Smooth muscle cell (in vitro differentiated cells): ENCODE measurements at regions not wholly inside any gene's neighbourhood (a gene's known extent, or its start where the extent isn't known, plus 50 kb on each side); places are given as distances from the start of the nearest gene placed in this dataset.

Experiments used
- DNase-seq: peaks from one replicate; lab custom pipeline; 2025; ENCODE audit not compliant: unreplicated experiment; lab: John Stamatoyannopoulos, UW
- H2AFZ ChIP-seq: fragments of 200-600 bp; sonication (generic); 2 replicates; pipeline ENCODE4 v1.6.0; 2016; ENCODE audit warnings: antibody characterized with exemption, low read depth, mild to moderate bottlenecking
- H3F3A ChIP-seq: fragments of 200-600 bp; sonication (generic); 2 replicates; pipeline ENCODE4 v1.6.0; 2017; ENCODE audit warnings: antibody characterized with exemption, low read depth
- H3K27ac ChIP-seq: fragments of 200-600 bp; sonication (generic); 2 replicates; pipeline ENCODE4 v1.5.1; 2016; ENCODE audit warnings: low read depth, mild to moderate bottlenecking
- H3K27me3 ChIP-seq: fragments of 200-600 bp; sonication (generic); 2 replicates; pipeline ENCODE4 v1.6.1; 2016; ENCODE audit warnings: low read depth, mild to moderate bottlenecking
- H3K36me3 ChIP-seq: fragments of 200-600 bp; sonication (generic); 2 replicates; pipeline ENCODE4 v1.5.1; 2016; ENCODE audit warnings: low read depth
- H3K4me1 ChIP-seq: fragments of 200-600 bp; sonication (generic); 2 replicates; pipeline ENCODE4 v1.5.1; 2016; ENCODE audit warnings: low read depth
- H3K4me2 ChIP-seq: fragments of 200-600 bp; sonication (generic); 2 replicates; pipeline ENCODE4 v1.6.0; 2016; ENCODE audit warnings: mild to moderate bottlenecking
- H3K4me3 ChIP-seq: fragments of 200-600 bp; sonication (generic); 2 replicates; pipeline ENCODE4 v1.5.1; 2016; ENCODE audit warnings: mild to moderate bottlenecking
- H3K79me2 ChIP-seq: fragments of 200-600 bp; sonication (generic); 2 replicates; pipeline ENCODE4 v1.6.0; 2016; ENCODE audit warnings: low read depth, mild to moderate bottlenecking
- H3K9ac ChIP-seq: fragments of 200-600 bp; sonication (generic); 2 replicates; pipeline ENCODE4 v1.6.0; 2016; ENCODE audit warnings: low read depth
- H3K9me3 ChIP-seq: fragments of 200-600 bp; sonication (generic); replicated peaks from 2 replicates; pipeline ENCODE4 v1.5.1; 2016; ENCODE audit warnings: low read depth
- H4K20me1 ChIP-seq: fragments of 200-600 bp; sonication (generic); 2 replicates; pipeline ENCODE4 v1.6.0; 2016; ENCODE audit warnings: low read depth
- WGBS: methylation state at CpG from one replicate; pipeline ENCODE4 v1.1.7; 2016; ENCODE audit warnings: low lambda C conversion rate; 5-methylcytosine and 5-hydroxymethylcytosine counted together
- TF ChIP-seq, protein P1 (sequence below): fragments of 200-600 bp; sonication (generic); IDR thresholded peaks from 2 replicates; pipeline ENCODE4 v1.5.1; 2017; ENCODE audit warnings: borderline replicate concordance, mild to moderate bottlenecking, antibody characterized with exemption; ENCODE audit not compliant: insufficient read depth, poor library complexity, severe bottlenecking

- Histone ChIP-seq H3K4me3 (no peak overlapping the region), H3K79me2 (no peaks in the 10 kb centered on the region), H3K27me3 (no peaks in the 10 kb centered on the region), H3K27ac (no peak overlapping the region), H3K4me1 (no peaks in the 10 kb centered on the region), H3K36me3 (no peaks in the 10 kb centered on the region), H3K9me3 (no peaks in the 10 kb centered on the region), H3K9ac (no peak overlapping the region), H3F3A (no peaks in the 10 kb centered on the region), H2AFZ (no peak overlapping the region), H3K4me2 (no peak overlapping the region), H4K20me1 (no peaks in the 10 kb centered on the region)
- no peak for DNase-seq
- 88% methylated on average over 5 of the region's 5 CpGs for WGBS
- TF ChIP-seq, protein P1, sequence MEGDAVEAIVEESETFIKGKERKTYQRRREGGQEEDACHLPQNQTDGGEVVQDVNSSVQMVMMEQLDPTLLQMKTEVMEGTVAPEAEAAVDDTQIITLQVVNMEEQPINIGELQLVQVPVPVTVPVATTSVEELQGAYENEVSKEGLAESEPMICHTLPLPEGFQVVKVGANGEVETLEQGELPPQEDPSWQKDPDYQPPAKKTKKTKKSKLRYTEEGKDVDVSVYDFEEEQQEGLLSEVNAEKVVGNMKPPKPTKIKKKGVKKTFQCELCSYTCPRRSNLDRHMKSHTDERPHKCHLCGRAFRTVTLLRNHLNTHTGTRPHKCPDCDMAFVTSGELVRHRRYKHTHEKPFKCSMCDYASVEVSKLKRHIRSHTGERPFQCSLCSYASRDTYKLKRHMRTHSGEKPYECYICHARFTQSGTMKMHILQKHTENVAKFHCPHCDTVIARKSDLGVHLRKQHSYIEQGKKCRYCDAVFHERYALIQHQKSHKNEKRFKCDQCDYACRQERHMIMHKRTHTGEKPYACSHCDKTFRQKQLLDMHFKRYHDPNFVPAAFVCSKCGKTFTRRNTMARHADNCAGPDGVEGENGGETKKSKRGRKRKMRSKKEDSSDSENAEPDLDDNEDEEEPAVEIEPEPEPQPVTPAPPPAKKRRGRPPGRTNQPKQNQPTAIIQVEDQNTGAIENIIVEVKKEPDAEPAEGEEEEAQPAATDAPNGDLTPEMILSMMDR = no peak
Observed at GRCh38 chr21:22132358-22133071, 1134.3 kb downstream of the NCAM2 start.

DNA sequence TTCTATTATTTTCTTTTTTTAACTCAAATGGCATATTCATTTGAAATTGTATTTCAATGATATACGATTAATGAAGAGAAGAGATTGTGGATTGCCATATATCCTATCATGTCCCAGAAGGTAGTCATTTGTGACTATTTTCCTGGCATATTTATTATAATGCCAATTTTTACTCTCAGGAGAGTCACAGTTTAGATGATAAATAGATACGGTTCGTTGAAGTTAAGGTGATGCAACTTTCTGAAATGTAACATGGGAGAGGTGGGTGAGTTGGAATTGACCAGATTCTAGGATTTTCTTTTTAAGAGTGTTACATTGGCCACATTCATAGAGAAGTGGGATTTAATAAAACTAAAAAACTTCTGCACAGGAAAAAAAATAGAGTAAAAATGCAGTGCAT, 1138.5 kb downstream of the NCAM2 start:
- no peaks in the 10 kb centered on the region for H4K20me1 ChIP-seq
- H3K9me3 ChIP-seq = no peaks in the 10 kb centered on the region
- H3K27me3 ChIP-seq = no peaks in the 10 kb centered on the region
- no peaks in the 10 kb centered on the region for H3K36me3 ChIP-seq
- H3K27ac ChIP-seq = no peak overlapping the region
- TF ChIP-seq, protein P1 = no peak
- 94% methylated on average over 3 of the region's 3 CpGs for WGBS
- H3K79me2 ChIP-seq = no peaks in the 10 kb centered on the region
- no peak overlapping the region for H3K4me2 ChIP-seq
- H3K4me1 ChIP-seq = no peaks in the 10 kb centered on the region
- no peaks in the 10 kb centered on the region for H3F3A ChIP-seq
- no peak overlapping the region for H3K4me3 ChIP-seq
- no peak overlapping the region for H3K9ac ChIP-seq
- no peak for DNase-seq
- no peak overlapping the region for H2AFZ ChIP-seq

DNA sequence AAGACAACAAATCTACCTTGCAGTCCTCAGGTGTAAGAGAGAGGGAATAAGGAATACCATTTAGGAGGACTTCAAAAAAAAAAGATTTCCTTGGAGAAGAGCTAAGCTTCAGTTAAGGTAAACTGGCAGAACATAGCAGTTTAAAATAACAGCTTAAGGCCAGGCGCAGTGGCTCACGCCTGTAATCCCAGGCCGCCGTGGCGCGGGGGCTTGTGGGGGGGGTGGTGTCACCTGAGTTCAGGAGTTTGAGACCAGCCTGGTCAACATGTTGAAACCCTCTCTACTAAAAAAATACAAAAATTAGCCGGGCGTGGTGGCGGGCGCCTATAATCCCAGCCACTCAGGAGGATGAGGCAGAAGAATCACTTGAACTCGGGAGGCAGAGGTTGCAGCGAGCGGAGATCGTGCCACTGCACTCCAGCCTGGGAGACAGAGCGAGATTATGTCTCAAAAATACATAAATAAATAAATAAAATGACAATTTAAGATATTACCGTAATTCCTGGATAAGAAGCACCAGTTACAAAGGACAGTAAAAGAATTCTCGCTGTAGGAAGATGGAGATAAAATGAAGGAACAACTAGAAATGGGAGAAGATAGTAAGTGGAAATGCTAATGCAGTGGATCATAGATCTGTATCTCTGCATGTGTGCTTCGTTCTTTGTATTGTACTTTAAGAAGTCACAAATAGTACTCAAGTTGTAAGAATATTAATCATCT, 1140.2 kb downstream of the NCAM2 start:
- 90% methylated on average over 18 of the region's 18 CpGs for WGBS
- Histone ChIP-seq H3K27ac (no peak overlapping the region), H3K9me3 (no peaks in the 10 kb centered on the region), H3K36me3 (no peaks in the 10 kb centered on the region), H3K4me2 (no peak overlapping the region), H3K4me1 (no peaks in the 10 kb centered on the region), H4K20me1 (no peaks in the 10 kb centered on the region), H3K79me2 (no peaks in the 10 kb centered on the region), H3K27me3 (no peaks in the 10 kb centered on the region), H3K9ac (no peak overlapping the region), H3F3A (no peaks in the 10 kb centered on the region), H3K4me3 (no peak overlapping the region), H2AFZ (no peak overlapping the region)
- DNase-seq = no peak
- TF ChIP-seq, protein P1 = no peak

DNA sequence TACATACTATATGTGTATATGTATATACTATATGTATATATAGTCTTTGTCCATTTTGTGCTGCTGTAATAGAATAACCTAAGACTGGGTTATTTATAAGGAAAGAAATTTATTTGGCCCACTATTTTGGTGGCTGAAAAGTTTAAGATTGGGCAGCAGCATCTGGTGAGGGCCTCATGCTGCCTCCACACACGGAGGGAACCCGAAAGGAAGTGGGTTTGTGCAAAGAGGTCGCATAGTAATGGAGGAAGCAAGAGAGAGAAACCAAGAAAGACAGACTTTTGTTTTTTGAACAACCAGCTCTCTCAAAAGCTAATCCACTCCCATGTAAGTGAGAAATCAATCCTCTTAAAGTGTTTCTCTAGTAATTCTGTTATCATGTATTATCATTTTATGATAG, 1147.3 kb downstream of the NCAM2 start:
- no peaks in the 10 kb centered on the region for H3K4me1 ChIP-seq
- H3K79me2 ChIP-seq = no peaks in the 10 kb centered on the region
- no peak overlapping the region for H3K9ac ChIP-seq
- no peak overlapping the region for H3K27ac ChIP-seq
- no peak overlapping the region for H3K4me2 ChIP-seq
- H3K27me3 ChIP-seq = no peaks in the 10 kb centered on the region
- H2AFZ ChIP-seq = no peak overlapping the region
- WGBS = 86% methylated on average over 3 of the region's 3 CpGs
- H3K4me3 ChIP-seq = no peak overlapping the region
- DNase-seq = no peak
- H3K36me3 ChIP-seq = no peaks in the 10 kb centered on the region
- H4K20me1 ChIP-seq = no peaks in the 10 kb centered on the region
- H3F3A ChIP-seq = no peaks in the 10 kb centered on the region
- TF ChIP-seq, protein P1 = no peak
- H3K9me3 ChIP-seq = no peaks in the 10 kb centered on the region
